ENCODE measurements at regions not wholly inside any gene's neighbourhood (a gene's known extent, or its start where the extent isn't known, plus 50 kb on each side); places are given as distances from the start of the nearest gene placed in this dataset.

GRCh38 chr2:151020411-151020810 lies 241.3 kb downstream of the RBM43 start:
- TF ChIP-seq, protein P1, sequence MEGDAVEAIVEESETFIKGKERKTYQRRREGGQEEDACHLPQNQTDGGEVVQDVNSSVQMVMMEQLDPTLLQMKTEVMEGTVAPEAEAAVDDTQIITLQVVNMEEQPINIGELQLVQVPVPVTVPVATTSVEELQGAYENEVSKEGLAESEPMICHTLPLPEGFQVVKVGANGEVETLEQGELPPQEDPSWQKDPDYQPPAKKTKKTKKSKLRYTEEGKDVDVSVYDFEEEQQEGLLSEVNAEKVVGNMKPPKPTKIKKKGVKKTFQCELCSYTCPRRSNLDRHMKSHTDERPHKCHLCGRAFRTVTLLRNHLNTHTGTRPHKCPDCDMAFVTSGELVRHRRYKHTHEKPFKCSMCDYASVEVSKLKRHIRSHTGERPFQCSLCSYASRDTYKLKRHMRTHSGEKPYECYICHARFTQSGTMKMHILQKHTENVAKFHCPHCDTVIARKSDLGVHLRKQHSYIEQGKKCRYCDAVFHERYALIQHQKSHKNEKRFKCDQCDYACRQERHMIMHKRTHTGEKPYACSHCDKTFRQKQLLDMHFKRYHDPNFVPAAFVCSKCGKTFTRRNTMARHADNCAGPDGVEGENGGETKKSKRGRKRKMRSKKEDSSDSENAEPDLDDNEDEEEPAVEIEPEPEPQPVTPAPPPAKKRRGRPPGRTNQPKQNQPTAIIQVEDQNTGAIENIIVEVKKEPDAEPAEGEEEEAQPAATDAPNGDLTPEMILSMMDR (IDR thresholded peaks at IDR 0.05): no peak

- TF ChIP-seq, protein P1 (IDR thresholded peaks at IDR 0.05): no peak
Measured at GRCh38 chr2:151009437-151010175, 252.1 kb downstream of the RBM43 start.

GRCh38 chr2:151007365-151007764 lies 254.3 kb downstream of the RBM43 start:
- TF ChIP-seq, protein P1 (IDR thresholded peaks at IDR 0.05): no peak

DNA sequence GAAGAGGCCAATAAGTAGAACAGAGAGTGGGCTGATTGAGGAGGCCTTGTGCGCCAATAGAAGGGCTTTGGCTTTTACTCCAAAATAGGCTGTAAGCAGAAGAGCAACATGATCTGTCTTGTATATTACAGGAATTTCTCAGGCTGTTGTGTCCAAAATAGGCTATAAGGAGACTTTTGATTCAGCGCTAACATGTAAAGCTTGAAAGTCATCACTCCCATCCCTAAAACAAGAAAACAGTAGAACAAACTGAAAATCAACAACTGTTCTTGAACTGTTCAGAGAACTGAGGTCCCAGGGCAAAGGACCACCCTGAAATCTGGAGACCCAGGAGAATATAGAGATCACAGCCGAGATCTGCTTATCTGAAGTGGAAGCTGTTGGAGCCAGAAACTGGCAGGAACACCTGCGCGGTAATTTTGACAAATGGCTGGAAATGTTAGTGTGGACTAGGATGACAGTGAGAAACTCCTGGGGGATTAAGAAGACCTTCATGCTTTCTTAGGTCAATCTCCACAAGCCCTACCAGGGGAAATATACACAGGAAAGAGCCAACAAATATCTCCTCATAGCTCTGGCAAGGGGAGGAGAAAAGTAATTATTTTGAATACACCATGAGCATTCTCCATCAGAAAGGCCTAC lies 258.6 kb downstream of the RBM43 start:
- TF ChIP-seq, protein P1 (IDR thresholded peaks at IDR 0.05): no peak

DNA sequence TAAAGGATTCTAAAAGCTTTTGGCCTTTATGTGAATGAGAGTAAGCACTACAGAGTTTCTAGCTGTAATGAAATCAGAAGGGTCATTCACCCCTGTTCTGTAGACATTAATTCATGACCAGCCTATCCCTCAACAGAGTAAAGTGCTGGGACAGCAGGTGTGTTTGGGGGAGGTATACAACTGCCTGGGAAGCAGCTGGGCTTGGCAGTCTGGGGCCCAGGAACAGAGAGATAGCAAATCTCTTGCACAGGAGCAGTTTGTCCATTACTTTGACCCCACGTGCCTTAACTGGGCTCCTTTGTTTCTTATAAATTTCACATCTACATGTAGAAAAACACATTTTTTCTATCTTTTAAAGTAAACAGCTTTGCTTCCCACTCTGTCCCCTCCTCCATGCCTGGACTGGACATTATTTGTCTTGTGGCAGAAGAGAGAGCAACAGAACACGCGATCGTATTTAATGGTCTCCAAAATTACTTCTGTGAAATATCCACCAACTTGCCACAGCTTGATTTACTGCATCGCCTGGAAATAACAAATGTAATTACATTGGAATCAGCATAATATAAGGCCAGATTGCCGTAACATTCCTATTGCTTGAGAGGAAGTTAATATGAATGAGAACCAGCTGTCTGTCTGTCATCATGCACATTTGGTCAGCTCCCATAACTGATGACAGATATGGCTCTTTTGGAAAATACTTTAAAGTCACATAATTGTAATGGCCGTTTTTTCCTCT lies 263.8 kb downstream of the RBM43 start:
- TF ChIP-seq, protein P1 (IDR thresholded peaks at IDR 0.05): no peak

- TF ChIP-seq, protein P1 (IDR thresholded peaks at IDR 0.05): no peak
Measured at GRCh38 chr2:150997066-150997465, 264.6 kb downstream of the RBM43 start.

- TF ChIP-seq, protein P1 (IDR thresholded peaks at IDR 0.05): no peak
Measured at GRCh38 chr2:150994076-150994475, 267.6 kb downstream of the RBM43 start.

Measured in LNCAP (cell line).